ENCODE measurements at regions not wholly inside any gene's neighbourhood (a gene's known extent, or its start where the extent isn't known, plus 50 kb on each side); places are given as distances from the start of the nearest gene placed in this dataset.

DNA sequence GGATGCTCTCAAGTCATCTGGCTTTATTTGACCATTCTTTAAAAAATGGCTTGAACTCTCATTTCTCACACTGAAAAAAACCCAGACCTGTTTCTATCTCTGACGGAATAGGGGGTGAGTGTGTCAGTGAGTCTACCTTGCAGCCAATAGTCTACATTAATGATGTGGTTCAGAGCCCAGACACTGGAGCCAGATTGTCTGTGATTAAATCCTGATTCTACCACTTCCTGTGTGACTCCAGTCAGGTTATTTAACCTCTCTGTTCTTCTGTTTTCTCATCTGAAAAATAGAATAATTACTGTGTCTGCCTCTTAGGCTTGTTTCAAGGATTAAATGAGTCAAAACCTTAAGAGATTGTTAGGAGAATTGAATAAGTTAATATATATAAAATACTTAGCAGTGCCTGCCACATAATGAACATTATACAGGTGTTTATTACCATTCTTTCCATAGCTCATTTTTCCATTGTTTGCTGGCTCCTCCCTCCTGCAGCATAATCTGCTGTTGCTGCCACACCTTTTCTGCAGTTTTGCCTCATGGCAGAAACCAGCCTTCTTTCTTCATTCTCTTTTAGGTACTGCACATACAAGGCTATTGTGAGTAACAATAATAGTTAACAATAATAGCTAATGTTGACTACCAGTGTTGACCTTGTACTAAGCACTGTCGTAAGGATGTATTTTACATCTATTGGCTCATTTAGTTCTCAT lies 157.6 kb upstream of the IVNS1ABP start:
- TF ChIP-seq, protein P1, sequence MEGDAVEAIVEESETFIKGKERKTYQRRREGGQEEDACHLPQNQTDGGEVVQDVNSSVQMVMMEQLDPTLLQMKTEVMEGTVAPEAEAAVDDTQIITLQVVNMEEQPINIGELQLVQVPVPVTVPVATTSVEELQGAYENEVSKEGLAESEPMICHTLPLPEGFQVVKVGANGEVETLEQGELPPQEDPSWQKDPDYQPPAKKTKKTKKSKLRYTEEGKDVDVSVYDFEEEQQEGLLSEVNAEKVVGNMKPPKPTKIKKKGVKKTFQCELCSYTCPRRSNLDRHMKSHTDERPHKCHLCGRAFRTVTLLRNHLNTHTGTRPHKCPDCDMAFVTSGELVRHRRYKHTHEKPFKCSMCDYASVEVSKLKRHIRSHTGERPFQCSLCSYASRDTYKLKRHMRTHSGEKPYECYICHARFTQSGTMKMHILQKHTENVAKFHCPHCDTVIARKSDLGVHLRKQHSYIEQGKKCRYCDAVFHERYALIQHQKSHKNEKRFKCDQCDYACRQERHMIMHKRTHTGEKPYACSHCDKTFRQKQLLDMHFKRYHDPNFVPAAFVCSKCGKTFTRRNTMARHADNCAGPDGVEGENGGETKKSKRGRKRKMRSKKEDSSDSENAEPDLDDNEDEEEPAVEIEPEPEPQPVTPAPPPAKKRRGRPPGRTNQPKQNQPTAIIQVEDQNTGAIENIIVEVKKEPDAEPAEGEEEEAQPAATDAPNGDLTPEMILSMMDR (IDR thresholded peaks at IDR 0.05) = no peak
- no peak for TF ChIP-seq POLR2A (IDR thresholded peaks at IDR 0.05)
